Progenitor cell of endocrine pancreas (in vitro differentiated cells): ENCODE measurements at regions not wholly inside any gene's neighbourhood (a gene's known extent, or its start where the extent isn't known, plus 50 kb on each side); places are given as distances from the start of the nearest gene placed in this dataset.
A peak's percentile ranks its signal among the peaks of the same experiment; 100 is the strongest.

Experiments used
- DNase-seq: peaks from one replicate; pipeline ENCODE4 v3.0.0; 2021; ENCODE audit warnings: low spot score; ENCODE audit not compliant: unreplicated experiment
- H3K27ac Mint-ChIP-seq: 2 replicates; pipeline ENCODE4 v1.8.0; 2021; ENCODE audit warnings: mild to moderate bottlenecking, moderate library complexity, mixed read lengths
- H3K27me3 Mint-ChIP-seq: 2 replicates; pipeline ENCODE4 v1.8.0; 2021; ENCODE audit warnings: mixed read lengths
- H3K36me3 Mint-ChIP-seq: 2 replicates; pipeline ENCODE4 v1.8.0; 2022; ENCODE audit warnings: mixed read lengths; ENCODE audit not compliant: insufficient read depth
- H3K4me1 Mint-ChIP-seq: 2 replicates; pipeline ENCODE4 v1.8.0; 2021; ENCODE audit warnings: low read depth, mixed read lengths
- H3K4me3 Mint-ChIP-seq: 2 replicates; pipeline ENCODE4 v1.8.0; 2021; ENCODE audit warnings: low read depth, mild to moderate bottlenecking, moderate library complexity, mixed read lengths
- H3K9me3 Mint-ChIP-seq: 2 replicates; pipeline ENCODE4 v1.8.0; 2021; ENCODE audit warnings: low read depth, mixed read lengths
- CTCF ChIP-seq: fragments of 200-600 bp; sonication (generic); IDR thresholded peaks from one replicate; pipeline ENCODE4 v1.5.0; 2021; ENCODE audit warnings: antibody characterized with exemption, mild to moderate bottlenecking; ENCODE audit not compliant: unreplicated experiment

GRCh38 chr7:13278020-13278419, 590.6 kb downstream of the ARL4A start:
- no peak overlapping the region for H3K27ac Mint-ChIP-seq
- DNase-seq, result no peak
- TF ChIP-seq CTCF, result no peak
- H3K4me3 Mint-ChIP-seq, result no peak overlapping the region
- H3K9me3 Mint-ChIP-seq, result peaks cover 9% of the 10 kb centered on the region
- peaks cover 1% of the 10 kb centered on the region for H3K36me3 Mint-ChIP-seq
- no peaks in the 10 kb centered on the region for H3K4me1 Mint-ChIP-seq
- H3K27me3 Mint-ChIP-seq, result no peaks in the 10 kb centered on the region

- Mint-ChIP-seq H3K27me3 (no peaks in the 10 kb centered on the region), H3K9me3 (no peaks in the 10 kb centered on the region), H3K36me3 (no peaks in the 10 kb centered on the region), H3K4me3 (no peak overlapping the region), H3K27ac (no peak overlapping the region), H3K4me1 (no peaks in the 10 kb centered on the region)
- DNase-seq, result no peak
- peak; percentile 67 for TF ChIP-seq CTCF
Measured at GRCh38 chr7:13279854-13280435, 592.5 kb downstream of the ARL4A start.

GRCh38 chr7:13282377-13282980, 595.0 kb downstream of the ARL4A start:
- H3K36me3 Mint-ChIP-seq, result no peaks in the 10 kb centered on the region
- no peaks in the 10 kb centered on the region for H3K9me3 Mint-ChIP-seq
- H3K4me3 Mint-ChIP-seq, result no peak overlapping the region

GRCh38 chr7:13286916-13287315, 599.5 kb downstream of the ARL4A start:
- DNase-seq, result no peak
- Mint-ChIP-seq H3K9me3 (no peaks in the 10 kb centered on the region), H3K4me1 (no peaks in the 10 kb centered on the region), H3K36me3 (no peaks in the 10 kb centered on the region), H3K27ac (no peak overlapping the region), H3K4me3 (no peak overlapping the region), H3K27me3 (no peaks in the 10 kb centered on the region)
- no peak for TF ChIP-seq CTCF

More at GRCh38 chr7:13282377-13282980, 595.0 kb downstream of the ARL4A start:
- Mint-ChIP-seq H3K4me1 (no peaks in the 10 kb centered on the region), H3K27me3 (no peaks in the 10 kb centered on the region), H3K27ac (no peak overlapping the region)
- no peak for DNase-seq
- TF ChIP-seq CTCF, result peak; percentile 67

GRCh38 chr7:13288516-13288915, 601.1 kb downstream of the ARL4A start:
- no peak overlapping the region for H3K4me3 Mint-ChIP-seq
- no peaks in the 10 kb centered on the region for H3K27me3 Mint-ChIP-seq
- DNase-seq, result no peak
- no peaks in the 10 kb centered on the region for H3K4me1 Mint-ChIP-seq
- TF ChIP-seq CTCF, result no peak
- no peaks in the 10 kb centered on the region for H3K9me3 Mint-ChIP-seq
- H3K36me3 Mint-ChIP-seq, result no peaks in the 10 kb centered on the region
- H3K27ac Mint-ChIP-seq, result no peak overlapping the region
